Uterus (tissue), 2 donors: ENCODE measurements at regions not wholly inside any gene's neighbourhood (a gene's known extent, or its start where the extent isn't known, plus 50 kb on each side); places are given as distances from the start of the nearest gene placed in this dataset.

ENCODE experiments used
- POLR2A ChIP-seq, 2 donors: fragments of 450-650 bp; IDR thresholded peaks; one replicate each; pipeline ENCODE4 v1.6.1; 2016; ENCODE audit warnings: antibody characterized with exemption in 2 of 2, mild to moderate bottlenecking in 1 of 2, moderate library complexity in 1 of 2
- TF ChIP-seq, protein P1 (sequence below), 4 experiments: fragments of 200-600 bp in 2 of 4; fragments of 450-650 bp in 2 of 4; sonication (generic) in 2 of 4; IDR thresholded peaks; one replicate each; pipeline ENCODE4 v1.5.1; 2016 to 2019; ENCODE audit warnings: antibody characterized with exemption in 4 of 4, mild to moderate bottlenecking in 2 of 4, moderate library complexity in 1 of 4

DNA sequence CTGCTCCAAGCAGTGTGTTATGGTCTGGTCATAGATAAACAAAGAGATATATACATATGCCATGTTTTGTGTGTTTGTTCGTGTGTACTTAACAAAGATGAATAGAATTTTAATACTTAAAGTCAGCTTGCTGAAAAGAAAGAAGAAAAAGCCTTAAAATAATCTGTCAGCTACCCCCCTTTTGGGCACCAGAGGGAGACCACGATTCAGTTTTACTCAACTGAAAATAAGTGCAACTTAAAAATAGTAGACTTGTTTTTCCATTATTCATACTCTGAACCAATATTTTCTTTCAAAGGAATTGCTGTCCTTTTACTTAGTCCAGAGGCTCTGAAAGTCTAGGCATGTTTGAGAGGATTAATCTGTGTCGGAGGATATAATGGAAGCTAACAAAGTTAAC lies 181.7 kb upstream of the AGTR2 start:
- TF ChIP-seq, protein P1, sequence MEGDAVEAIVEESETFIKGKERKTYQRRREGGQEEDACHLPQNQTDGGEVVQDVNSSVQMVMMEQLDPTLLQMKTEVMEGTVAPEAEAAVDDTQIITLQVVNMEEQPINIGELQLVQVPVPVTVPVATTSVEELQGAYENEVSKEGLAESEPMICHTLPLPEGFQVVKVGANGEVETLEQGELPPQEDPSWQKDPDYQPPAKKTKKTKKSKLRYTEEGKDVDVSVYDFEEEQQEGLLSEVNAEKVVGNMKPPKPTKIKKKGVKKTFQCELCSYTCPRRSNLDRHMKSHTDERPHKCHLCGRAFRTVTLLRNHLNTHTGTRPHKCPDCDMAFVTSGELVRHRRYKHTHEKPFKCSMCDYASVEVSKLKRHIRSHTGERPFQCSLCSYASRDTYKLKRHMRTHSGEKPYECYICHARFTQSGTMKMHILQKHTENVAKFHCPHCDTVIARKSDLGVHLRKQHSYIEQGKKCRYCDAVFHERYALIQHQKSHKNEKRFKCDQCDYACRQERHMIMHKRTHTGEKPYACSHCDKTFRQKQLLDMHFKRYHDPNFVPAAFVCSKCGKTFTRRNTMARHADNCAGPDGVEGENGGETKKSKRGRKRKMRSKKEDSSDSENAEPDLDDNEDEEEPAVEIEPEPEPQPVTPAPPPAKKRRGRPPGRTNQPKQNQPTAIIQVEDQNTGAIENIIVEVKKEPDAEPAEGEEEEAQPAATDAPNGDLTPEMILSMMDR (IDR thresholded peaks at IDR 0.05) = peak in 1 of 4 experiments; percentile 5
- no peak for TF ChIP-seq POLR2A (IDR thresholded peaks at IDR 0.05)
